Thymus (tissue), 11 donors: ENCODE measurements at regions not wholly inside any gene's neighbourhood (a gene's known extent, or its start where the extent isn't known, plus 50 kb on each side); places are given as distances from the start of the nearest gene placed in this dataset.

Experiments used
- DNase-seq, 9 donors: peaks; one replicate each; pipeline ENCODE4 v3.0.0-alpha.2; 2013; ENCODE audit warnings: low spot score in 9 of 9, low read depth in 6 of 9, missing footprints in 1 of 9
- H3K27ac ChIP-seq, 2 donors: one replicate each; pipeline ENCODE4 v1.5.1; 2013; ENCODE audit warnings: control low read depth in 1 of 2, low read depth in 1 of 2, low read length in 1 of 2, mild to moderate bottlenecking in 1 of 2, moderate library complexity in 1 of 2
- H3K27me3 ChIP-seq, 2 donors: one replicate each; pipeline ENCODE4 v1.5.1; 2013; ENCODE audit warnings: low read length in 1 of 2; ENCODE audit not compliant: control insufficient read depth in 2 of 2, insufficient read depth in 1 of 2
- H3K36me3 ChIP-seq, 2 donors: one replicate each; pipeline ENCODE4 v1.5.1; 2013; ENCODE audit warnings: low read length in 1 of 2, mild to moderate bottlenecking in 1 of 2, moderate library complexity in 1 of 2; ENCODE audit not compliant: control insufficient read depth in 2 of 2, insufficient read depth in 2 of 2
- H3K4me1 ChIP-seq, 2 donors: one replicate each; pipeline ENCODE4 v1.5.1; 2013; ENCODE audit warnings: low read length in 2 of 2; ENCODE audit not compliant: control insufficient read depth in 2 of 2, insufficient read depth in 2 of 2
- H3K4me3 ChIP-seq, 2 donors: one replicate each; pipeline ENCODE4 v1.5.1; 2013; ENCODE audit warnings: low read length in 2 of 2, control low read depth in 1 of 2, mild to moderate bottlenecking in 1 of 2
- H3K9me3 ChIP-seq, 2 donors: one replicate each; pipeline ENCODE4 v1.5.1; 2013; ENCODE audit warnings: low read length in 1 of 2, mild to moderate bottlenecking in 1 of 2; ENCODE audit not compliant: control insufficient read depth in 2 of 2, insufficient read depth in 1 of 2
- WGBS: extraction: QIAGEN DNeasy Blood & Tissue Kit; methylation state at CpG from one replicate; pipeline ENCODE4 v1.1.7; 2013; 5-methylcytosine and 5-hydroxymethylcytosine counted together
- donor health status: healthy.

DNA sequence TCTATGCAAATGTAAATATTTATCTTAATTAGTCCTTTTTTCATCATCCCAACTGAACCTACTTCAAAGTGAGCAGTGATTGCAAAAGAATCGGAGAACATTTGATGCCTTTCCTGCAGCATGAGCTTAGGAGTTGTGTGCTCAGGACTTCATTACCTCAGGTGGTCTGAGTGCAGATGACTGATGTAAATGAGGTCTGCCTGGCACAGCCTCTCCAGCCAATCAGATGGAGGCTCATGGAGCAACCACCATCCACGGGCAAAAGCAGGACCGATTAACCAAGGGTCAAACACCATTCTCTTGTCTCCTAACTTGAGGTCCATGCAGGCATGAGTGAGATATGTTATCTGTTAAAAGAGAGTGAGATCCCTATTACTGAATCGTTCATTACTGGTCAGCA, 165.7 kb upstream of the CARMIL1 start:
- Histone ChIP-seq H3K27me3 (no peaks in the 10 kb centered on the region), H3K4me3 (no peak overlapping the region), H3K4me1 (peaks cover 0 to 3% of the 10 kb centered on the region in 2 donors), H3K9me3 (no peaks in the 10 kb centered on the region), H3K27ac (no peak overlapping the region), H3K36me3 (peaks cover 12 to 67% of the 10 kb centered on the region in 2 donors)
- WGBS = 99% methylated on average over 4 of the region's 4 CpGs
- no peak for DNase-seq

DNA sequence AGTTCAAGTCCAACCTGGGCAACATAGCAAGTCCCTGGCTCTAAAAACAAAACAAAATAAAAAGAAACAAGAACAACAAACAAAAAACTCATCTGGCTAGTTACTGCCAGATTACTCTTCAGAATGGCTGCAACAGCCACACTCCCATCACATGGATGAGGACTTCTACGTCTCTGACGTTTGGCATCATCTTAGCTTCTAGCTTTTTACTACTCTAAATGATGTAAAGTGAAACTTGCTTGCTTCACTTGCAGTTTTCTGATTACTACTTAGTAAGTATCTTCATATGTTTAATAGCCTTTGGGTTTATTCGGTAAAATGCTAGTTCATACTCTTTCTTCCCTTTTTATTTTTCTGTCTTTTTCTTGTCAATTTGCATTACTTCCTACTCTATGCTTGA, 161.1 kb upstream of the CARMIL1 start:
- no peaks in the 10 kb centered on the region for H3K27me3 ChIP-seq
- WGBS = 98% methylated on average over 3 of the region's 3 CpGs
- H3K27ac ChIP-seq = no peak overlapping the region
- H3K9me3 ChIP-seq = no peaks in the 10 kb centered on the region
- H3K4me1 ChIP-seq = peaks cover 0 to 3% of the 10 kb centered on the region in 2 donors
- no peak for DNase-seq
- H3K4me3 ChIP-seq = no peak overlapping the region
- peaks cover 16 to 39% of the 10 kb centered on the region in 2 donors for H3K36me3 ChIP-seq

DNA sequence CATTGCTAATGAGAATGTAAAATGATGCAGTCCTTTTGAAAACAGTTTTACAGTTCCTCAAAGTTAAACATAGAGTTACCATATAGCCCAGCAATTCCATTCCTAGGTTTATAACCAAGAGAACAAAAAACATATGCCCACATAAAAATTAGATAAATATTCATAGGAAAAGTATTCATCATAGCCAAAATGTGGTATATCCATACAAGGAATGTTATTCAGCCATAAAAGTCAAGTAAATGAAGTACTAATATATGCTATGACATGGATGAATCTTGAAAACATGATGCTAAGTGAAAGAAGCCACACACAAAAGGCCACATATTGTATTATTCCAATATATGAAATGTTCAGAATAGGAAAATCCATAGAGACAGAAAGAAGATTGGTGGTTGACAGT, 158.0 kb upstream of the CARMIL1 start:
- H3K4me1 ChIP-seq = no peaks in the 10 kb centered on the region
- no peaks in the 10 kb centered on the region for H3K27me3 ChIP-seq
- no peak for DNase-seq
- no peaks in the 10 kb centered on the region for H3K9me3 ChIP-seq
- peaks cover 19 to 41% of the 10 kb centered on the region in 2 donors for H3K36me3 ChIP-seq
- H3K27ac ChIP-seq = no peak overlapping the region
- no peak overlapping the region for H3K4me3 ChIP-seq

DNA sequence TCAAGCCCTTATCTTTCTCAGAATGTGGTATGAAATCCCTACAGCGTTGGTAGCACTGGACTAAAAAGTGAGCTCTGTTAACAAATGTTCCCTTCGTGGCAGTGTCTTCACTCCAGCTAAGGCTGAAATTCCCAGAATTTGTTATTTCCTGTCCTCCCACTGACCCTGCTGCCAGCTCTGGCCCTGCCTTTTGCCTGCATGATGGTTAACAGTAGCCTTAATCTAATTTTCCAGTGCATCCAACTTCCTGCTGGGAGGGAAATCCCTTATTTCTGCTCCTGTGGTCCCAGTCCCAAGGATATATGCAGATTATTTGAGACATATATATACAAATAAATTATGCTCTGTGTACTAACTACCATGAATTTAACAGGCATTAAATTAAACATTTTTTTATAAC, 157.2 kb upstream of the CARMIL1 start:
- no peaks in the 10 kb centered on the region for H3K4me1 ChIP-seq
- H3K36me3 ChIP-seq = peaks cover 19 to 41% of the 10 kb centered on the region in 2 donors
- DNase-seq = no peak
- no peaks in the 10 kb centered on the region for H3K9me3 ChIP-seq
- no peaks in the 10 kb centered on the region for H3K27me3 ChIP-seq
- 97% methylated on average over 2 of the region's 2 CpGs for WGBS
- H3K27ac ChIP-seq = no peak overlapping the region
- H3K4me3 ChIP-seq = no peak overlapping the region

- no peaks in the 10 kb centered on the region for H3K4me1 ChIP-seq
- H3K36me3 ChIP-seq = peaks cover 19 to 45% of the 10 kb centered on the region in 2 donors
- WGBS = 94% methylated on average over 3 of the region's 3 CpGs
- no peaks in the 10 kb centered on the region for H3K9me3 ChIP-seq
- H3K27me3 ChIP-seq = no peaks in the 10 kb centered on the region
- H3K4me3 ChIP-seq = no peak overlapping the region
- no peak for DNase-seq
- H3K27ac ChIP-seq = no peak overlapping the region
These were observed 156.4 kb upstream of the CARMIL1 start for GRCh38 chr6:25122622-25123237.

DNA sequence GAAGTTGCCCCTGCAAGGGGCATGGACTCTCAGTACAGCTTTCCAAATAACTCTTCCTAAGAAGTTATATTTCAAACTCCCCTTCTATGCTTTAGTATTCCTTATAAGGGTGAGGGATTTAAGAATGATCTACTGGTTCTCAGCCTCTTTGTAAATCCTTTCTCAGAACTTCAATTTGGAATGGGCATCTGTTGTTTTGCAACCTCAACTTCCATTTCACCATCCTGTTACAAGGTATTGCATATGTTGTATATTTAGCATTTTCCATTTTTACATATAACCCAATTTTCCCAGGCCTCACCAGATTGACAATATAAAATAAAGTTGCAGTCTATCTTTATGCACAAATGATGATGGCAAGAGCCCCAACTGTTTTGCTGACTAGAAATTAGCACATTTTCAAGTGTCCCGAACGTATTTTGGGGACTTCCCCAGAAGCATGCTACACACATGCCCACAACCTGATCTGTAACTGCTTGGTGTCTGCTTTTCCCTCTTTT, 154.9 kb upstream of the CARMIL1 start:
- Histone ChIP-seq H3K9me3 (no peaks in the 10 kb centered on the region), H3K27ac (no peak overlapping the region), H3K27me3 (no peaks in the 10 kb centered on the region), H3K4me3 (no peak overlapping the region), H3K4me1 (no peaks in the 10 kb centered on the region), H3K36me3 (peaks cover 19 to 55% of the 10 kb centered on the region in 2 donors)
- 95% methylated on average over 2 of the region's 2 CpGs for WGBS
- no peak for DNase-seq

DNA sequence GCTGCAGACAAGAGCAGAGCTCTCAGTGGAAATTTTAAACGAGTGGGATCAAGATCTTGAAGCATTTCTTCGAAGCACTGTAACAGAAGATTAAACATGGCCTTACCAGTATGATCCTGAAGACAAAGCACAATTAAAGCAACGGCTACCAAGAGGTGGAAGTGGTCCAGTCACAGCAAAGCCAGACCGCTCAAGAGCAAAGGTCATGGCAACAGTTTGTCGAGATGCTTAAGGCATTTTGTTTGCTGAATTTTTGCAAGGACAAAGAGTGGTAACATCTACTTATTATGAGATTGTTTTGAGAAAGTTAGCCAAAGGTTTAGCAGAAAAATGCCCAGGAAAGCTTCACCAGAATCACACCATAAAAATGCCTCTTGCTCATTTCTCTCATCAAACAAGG, 153.4 kb upstream of the CARMIL1 start:
- Histone ChIP-seq H3K27me3 (no peaks in the 10 kb centered on the region), H3K4me1 (no peaks in the 10 kb centered on the region), H3K36me3 (peaks cover 16 to 64% of the 10 kb centered on the region in 2 donors), H3K27ac (no peak overlapping the region), H3K4me3 (no peak overlapping the region), H3K9me3 (no peaks in the 10 kb centered on the region)
- WGBS = 98% methylated on average over 5 of the region's 5 CpGs
- no peak for DNase-seq

GRCh38 chr6:25127076-25127837, 151.9 kb upstream of the CARMIL1 start:
- Histone ChIP-seq H3K4me1 (no peaks in the 10 kb centered on the region), H3K9me3 (no peaks in the 10 kb centered on the region), H3K36me3 (peaks cover 15 to 59% of the 10 kb centered on the region in 2 donors), H3K4me3 (no peak overlapping the region), H3K27ac (no peak overlapping the region), H3K27me3 (no peaks in the 10 kb centered on the region)
- 55% methylated on average over 5 of the region's 5 CpGs for WGBS
- DNase-seq = no peak

GRCh38 chr6:25130518-25130917, 148.7 kb upstream of the CARMIL1 start:
- DNase-seq = no peak
- Histone ChIP-seq H3K4me1 (no peaks in the 10 kb centered on the region), H3K36me3 (peaks cover 8 to 57% of the 10 kb centered on the region in 2 donors), H3K9me3 (peaks cover 0 to 7% of the 10 kb centered on the region in 2 donors), H3K27me3 (no peaks in the 10 kb centered on the region), H3K4me3 (no peak overlapping the region), H3K27ac (no peak overlapping the region)
- WGBS = 82% methylated on average over 2 of the region's 2 CpGs
